GM12891 (cell line): ENCODE measurements at regions not wholly inside any gene's neighbourhood (a gene's known extent, or its start where the extent isn't known, plus 50 kb on each side); places are given as distances from the start of the nearest gene placed in this dataset.
"Not testable (repeated sequence)": the region's sequence is repeated elsewhere in the genome, so short reads cannot be mapped to it uniquely, and the experiment has no call there.

Source experiments
- DNase-seq: peaks from one replicate; pipeline ENCODE4 v3.0.0; 2011; ENCODE audit warnings: low spot score; ENCODE audit not compliant: insufficient read length
- FAIRE-seq: peaks from 2 replicates; lab custom pipeline; 2011; peaks lifted over from hg19 to GRCh38; lab: Jason Lieb, UNC
- PAX5 ChIP-seq: IDR thresholded peaks from 2 replicates; pipeline ENCODE4 v1.6.1; 2011; ENCODE audit warnings: low read length, moderate library complexity, mild to moderate bottlenecking; ENCODE audit not compliant: insufficient read depth, severe bottlenecking
- POLR2A ChIP-seq: IDR thresholded peaks from 2 replicates; pipeline ENCODE4 v1.6.1; 2011; ENCODE audit warnings: low read depth, low read length, control low read depth
- POLR2AphosphoS5 ChIP-seq: IDR thresholded peaks from 2 replicates; pipeline ENCODE4 v1.6.1; 2011; ENCODE audit warnings: low read depth, low read length, control low read depth
- POU2F2 ChIP-seq: IDR thresholded peaks from 2 replicates; pipeline ENCODE4 v1.6.1; 2011; ENCODE audit warnings: low read depth, mild to moderate bottlenecking, control low read depth, low read length, moderate library complexity
- SPI1 ChIP-seq: IDR thresholded peaks from 2 replicates; pipeline ENCODE4 v1.6.1; 2011; ENCODE audit warnings: low read depth, low read length, control low read depth
- TAF1 ChIP-seq: IDR thresholded peaks from 2 replicates; pipeline ENCODE4 v1.6.1; 2011; ENCODE audit warnings: low read depth, low read length, control low read depth

DNA sequence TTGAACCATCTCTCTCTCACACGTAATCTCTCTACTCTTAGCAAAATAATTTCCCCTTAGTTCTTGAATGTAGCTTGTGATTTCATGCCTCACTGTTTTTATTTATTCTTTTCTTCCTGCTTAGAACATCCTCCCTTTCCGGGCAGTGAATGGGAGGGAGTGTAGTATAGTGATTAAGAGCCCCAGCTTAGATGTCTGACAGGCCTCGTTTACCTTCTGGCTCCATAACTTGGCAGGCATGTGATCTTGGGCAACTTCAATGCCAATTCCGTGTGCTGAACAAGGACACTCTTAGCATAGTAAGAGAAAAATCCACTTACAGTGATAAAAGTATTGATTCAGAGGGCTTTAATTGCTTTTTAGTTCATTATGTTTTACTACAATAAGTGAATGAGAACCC lies 96.3 kb upstream of the TNPO1 start:
- DNase-seq (no peak), FAIRE-seq (no peak)
- TF ChIP-seq TAF1 (no peak), POLR2A (no peak), POLR2AphosphoS5 (no peak), POU2F2 (no peak), PAX5 (no peak), SPI1 (no peak)

DNA sequence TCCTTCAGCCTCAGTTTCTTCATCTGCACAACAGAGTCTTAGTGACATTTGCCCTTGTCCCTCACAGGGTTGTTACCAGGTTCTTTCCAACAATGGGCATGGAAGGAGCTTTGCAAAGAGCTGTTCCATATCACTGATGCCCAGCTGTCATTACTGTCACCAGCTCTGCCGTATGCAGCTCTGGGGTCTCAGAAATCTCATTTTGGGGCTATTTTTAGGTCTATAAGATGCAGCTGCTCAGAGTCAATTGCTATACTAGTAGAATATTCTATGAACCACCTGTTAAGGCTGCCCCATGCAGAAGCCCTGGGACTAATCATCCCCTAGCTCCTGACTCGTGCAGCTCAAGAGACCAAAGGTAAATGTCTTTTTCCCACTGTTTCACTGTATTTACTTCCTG lies 105.1 kb upstream of the TNPO1 start:
- no peak for FAIRE-seq
- DNase-seq, result no peak
- TF ChIP-seq POLR2A (no peak), PAX5 (no peak)

DNA sequence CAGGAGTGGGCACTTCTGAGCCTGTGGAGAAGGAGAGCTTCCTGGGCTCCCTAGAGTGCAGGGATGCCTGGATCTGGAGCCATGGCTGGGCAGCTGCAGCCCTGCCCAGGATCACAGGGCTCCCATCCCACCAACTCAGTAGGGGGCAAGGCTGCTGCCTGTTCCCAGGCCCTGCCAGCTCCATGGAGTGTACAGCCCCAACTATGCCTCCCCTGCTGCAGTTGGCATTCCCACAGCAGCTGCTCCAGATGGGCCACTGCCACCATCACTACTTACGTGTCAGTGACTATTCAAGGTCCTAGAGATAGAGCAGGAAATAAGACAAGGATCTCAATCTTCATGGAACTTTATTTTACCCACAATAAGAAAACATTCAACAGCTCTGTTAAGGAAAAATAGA lies 107.1 kb upstream of the TNPO1 start:
- TF ChIP-seq TAF1, result no peak
- TF ChIP-seq POU2F2, result no peak
- no peak for TF ChIP-seq PAX5
- TF ChIP-seq POLR2A, result no peak
- TF ChIP-seq SPI1, result no peak
- TF ChIP-seq POLR2AphosphoS5, result no peak
- DNase-seq, result no peak
- FAIRE-seq, result no peak

DNA sequence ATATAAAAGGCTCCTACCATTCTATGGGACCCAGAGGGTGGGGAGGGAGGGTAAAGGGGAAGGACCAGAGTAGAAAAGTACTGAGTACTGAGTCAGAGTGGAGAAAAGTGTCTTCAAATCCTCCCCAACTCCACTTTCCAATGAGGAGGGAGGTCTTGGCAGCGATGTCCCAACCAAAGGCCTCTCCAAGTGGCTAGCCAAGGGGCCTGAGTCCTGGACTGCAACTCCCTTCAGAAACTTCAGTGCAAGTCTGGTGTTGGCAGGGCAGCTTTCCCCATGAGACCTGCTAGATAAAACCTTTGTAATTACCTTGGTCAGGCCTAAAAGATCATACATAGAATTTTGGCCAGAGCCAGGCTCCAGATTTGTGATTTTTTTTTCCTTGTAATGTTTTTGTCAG lies 111.3 kb upstream of the TNPO1 start:
- DNase-seq, result no peak
- TF ChIP-seq POU2F2, result no peak
- no peak for TF ChIP-seq POLR2AphosphoS5
- no peak for TF ChIP-seq TAF1
- TF ChIP-seq PAX5, result no peak
- TF ChIP-seq SPI1, result no peak
- no peak for TF ChIP-seq POLR2A
- no peak for FAIRE-seq

DNA sequence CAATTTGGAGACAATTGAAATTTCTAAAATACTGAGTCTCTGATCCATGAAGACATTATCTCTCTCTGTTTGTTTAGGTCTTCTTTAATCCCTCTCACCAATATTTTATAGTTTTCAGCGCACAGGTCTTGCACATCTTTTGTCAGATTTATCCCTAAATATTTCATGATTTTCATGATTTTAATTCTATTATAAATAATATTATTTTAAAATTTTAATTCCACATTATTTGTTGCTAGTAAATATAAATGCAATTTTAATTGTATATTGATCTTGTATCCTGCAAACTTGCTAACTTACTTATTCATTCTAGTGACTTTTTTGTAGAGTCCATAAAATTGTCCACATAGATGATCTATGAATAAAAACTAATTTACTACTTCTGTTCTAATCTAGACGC lies 112.6 kb upstream of the TNPO1 start:
- TF ChIP-seq TAF1, result no peak
- TF ChIP-seq POU2F2, result no peak
- TF ChIP-seq POLR2A, result no peak
- TF ChIP-seq POLR2AphosphoS5, result no peak
- no peak for TF ChIP-seq SPI1
- no peak for TF ChIP-seq PAX5

DNA sequence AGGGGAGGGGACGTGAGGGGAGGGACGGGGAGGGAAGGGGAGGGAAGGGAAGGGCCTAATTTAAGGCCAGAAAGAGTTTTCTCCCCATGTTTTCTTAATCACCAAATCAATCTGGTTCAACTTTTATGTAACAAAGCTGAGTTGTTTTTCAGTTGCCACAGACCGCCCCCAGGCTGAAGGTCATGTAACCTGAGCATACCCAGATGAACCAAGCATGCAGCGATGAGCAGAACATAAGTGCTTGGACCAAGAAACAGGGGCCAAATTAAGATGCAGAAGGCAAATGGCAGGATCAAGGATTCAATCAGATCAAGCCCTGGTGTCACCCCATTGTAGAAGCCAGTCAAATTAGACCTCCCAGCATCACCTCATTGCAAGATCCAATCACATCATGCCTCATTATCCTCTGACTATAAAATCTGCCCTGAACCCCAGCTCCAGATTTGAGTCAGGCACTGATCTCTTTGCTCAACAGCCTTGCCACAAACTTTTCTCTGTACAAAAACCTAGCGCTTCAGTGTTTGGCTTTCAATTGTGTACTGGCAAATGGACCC lies 113.5 kb upstream of the TNPO1 start:
- FAIRE-seq (no peak), DNase-seq (no peak)
- TF ChIP-seq POLR2A, result no peak
- no peak for TF ChIP-seq POLR2AphosphoS5
- no peak for TF ChIP-seq POU2F2
- no peak for TF ChIP-seq TAF1
- TF ChIP-seq PAX5, result no peak
- TF ChIP-seq SPI1, result no peak

More for the DNA sequence above, 112.6 kb upstream of the TNPO1 start:
- FAIRE-seq (no peak), DNase-seq (no peak)

DNA sequence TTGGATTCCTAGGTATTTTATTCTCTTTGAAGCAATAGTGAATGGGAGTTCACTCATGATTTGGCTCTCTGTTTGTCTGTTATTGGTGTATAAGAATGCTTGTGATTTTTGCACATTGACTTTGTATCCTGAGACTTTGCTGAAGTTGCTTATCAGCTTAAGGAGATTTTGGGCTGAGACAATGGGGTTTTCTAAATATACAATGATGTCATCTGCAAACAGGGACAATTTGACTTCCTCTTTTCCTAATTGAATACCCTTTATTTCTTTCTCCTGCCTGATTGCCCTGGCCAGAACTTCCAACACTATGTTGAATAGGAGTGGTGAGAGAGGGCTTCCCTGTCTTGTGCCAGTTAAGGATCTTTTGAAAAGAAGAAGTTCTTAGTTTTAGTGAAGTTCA lies 114.4 kb upstream of the TNPO1 start:
- FAIRE-seq, DNase-seq: not testable (repeated sequence)

DNA sequence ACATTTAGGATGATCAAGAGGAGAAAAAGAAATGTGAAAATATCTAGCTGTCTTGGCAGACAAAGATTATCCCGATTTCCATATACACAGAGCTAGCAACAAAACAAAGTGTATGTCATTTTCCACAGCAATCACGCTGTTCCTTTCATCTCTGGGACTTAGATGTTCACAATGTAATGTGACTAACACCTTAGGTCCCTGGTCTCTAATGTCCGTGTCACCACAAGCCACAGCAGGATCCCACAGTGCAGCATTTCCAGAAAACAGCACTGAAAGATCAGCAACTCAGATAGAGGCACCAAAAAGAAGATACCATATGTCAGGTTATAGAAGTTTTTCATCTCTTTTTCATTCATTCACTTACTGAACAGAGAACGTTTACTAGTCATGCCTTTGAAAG lies 118.0 kb upstream of the TNPO1 start:
- DNase-seq (no peak), FAIRE-seq (no peak)
- TF ChIP-seq SPI1 (no peak), POU2F2 (no peak), TAF1 (no peak)

DNA sequence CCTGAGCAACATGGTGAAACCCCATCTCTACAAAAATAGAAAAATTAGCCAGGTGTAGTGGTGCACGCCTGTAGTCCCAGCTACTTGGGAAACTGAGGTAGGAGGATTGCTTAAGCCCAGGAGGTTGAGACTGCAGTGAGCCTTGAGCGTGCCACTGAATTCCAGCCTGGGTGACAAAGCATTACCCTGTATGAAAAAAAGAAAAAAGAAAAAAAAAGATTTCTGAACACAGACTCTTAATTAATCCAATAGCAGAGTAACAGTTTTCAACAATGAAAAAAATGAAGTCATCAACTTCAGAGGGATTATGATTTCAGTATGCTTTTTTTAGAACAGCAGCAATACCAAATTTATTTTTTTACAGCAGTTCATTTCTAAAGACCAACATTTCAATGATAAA lies 118.8 kb upstream of the TNPO1 start:
- DNase-seq (no peak), FAIRE-seq (no peak)
- no peak for TF ChIP-seq POU2F2
- no peak for TF ChIP-seq PAX5
- no peak for TF ChIP-seq SPI1
- no peak for TF ChIP-seq POLR2AphosphoS5
- TF ChIP-seq TAF1, result no peak
- TF ChIP-seq POLR2A, result no peak

DNA sequence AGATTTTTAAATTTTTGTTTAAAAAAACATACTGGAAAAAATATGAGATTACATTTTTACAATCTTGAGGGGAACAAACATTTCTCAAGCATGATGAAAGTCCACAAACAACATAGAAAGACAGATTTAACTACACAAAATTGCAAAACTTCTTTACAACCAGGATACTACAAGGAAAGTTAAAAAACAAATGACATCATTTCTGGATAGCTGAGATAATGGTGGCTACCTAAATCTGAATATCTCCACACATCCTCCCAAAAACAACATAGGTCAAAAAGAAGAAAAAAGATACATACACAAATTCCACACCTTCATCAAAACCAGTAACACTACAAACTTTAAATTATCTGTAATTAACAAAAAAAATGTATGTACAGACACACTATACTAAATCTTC lies 120.8 kb upstream of the TNPO1 start:
- DNase-seq, result no peak
- TF ChIP-seq PAX5 (no peak), POLR2AphosphoS5 (no peak)
- FAIRE-seq, result no peak

DNA sequence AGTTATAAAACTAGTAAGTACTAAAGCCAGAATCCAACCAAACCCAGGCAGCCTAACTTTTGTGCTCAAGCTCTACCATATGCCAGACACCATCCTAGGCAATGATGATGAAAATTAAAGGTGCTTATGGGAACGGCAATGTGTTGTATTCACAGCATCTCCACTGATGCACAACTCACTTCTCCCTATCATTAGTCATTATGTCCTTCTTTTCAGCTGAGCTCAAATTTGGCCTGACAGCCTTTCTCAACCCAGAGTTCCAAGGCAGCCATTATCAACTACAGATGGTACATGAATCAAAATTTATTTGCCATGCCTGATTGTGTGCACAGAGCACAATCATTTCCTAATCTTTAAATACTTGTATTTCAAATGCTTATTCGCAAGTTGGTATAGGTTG lies 121.6 kb upstream of the TNPO1 start:
- TF ChIP-seq POLR2AphosphoS5 (no peak), TAF1 (no peak), SPI1 (no peak), PAX5 (no peak), POU2F2 (no peak), POLR2A (no peak)
- FAIRE-seq (no peak), DNase-seq (no peak)
